B cell (primary cell): ENCODE measurements at regions not wholly inside any gene's neighbourhood (a gene's known extent, or its start where the extent isn't known, plus 50 kb on each side); places are given as distances from the start of the nearest gene placed in this dataset.

Experiments
- ATAC-seq: fragments of 200-7000 bp; cut with Tn5 transposase; one replicate; pipeline ENCODE4 v1.10.0; 2021; ENCODE audit warnings: low read depth, mild to moderate bottlenecking, moderate number of reproducible peaks, moderate library complexity
- CTCF ChIA-PET: fragments of 350-600 bp; sonication (Branson Sonifier 250); formaldehyde crosslinking; loops from one replicate; lab custom pipeline; 2021; ENCODE audit warnings: antibody characterized with exemption, inconsistent platforms; lab: Charles Lee
- POLR2A ChIA-PET: fragments of 350-600 bp; sonication (Branson Sonifier 250); formaldehyde crosslinking; loops from one replicate; lab custom pipeline; 2021; ENCODE audit warnings: antibody characterized with exemption; lab: Charles Lee
- DNase-seq: peaks from one replicate; pipeline ENCODE4 v3.0.0; 2013
- H2AFZ ChIP-seq: 2 replicates; pipeline ENCODE4 v1.6.1; 2012; ENCODE audit warnings: mild to moderate bottlenecking, low read depth, low read length; ENCODE audit not compliant: insufficient read depth, poor library complexity, severe bottlenecking
- H3K27ac ChIP-seq, 2 donors: 1 replicate in 1 of 2; 2 replicates in 1 of 2; pipeline ENCODE4 v1.5.1; 2012 to 2013; ENCODE audit warnings: low read length in 2 of 2, mild to moderate bottlenecking in 2 of 2, moderate library complexity in 1 of 2
- H3K27me3 ChIP-seq, 4 experiments: fragments of 200-600 bp in 1 of 4; sonication (generic) in 1 of 4; replicated peaks in 1 of 4; 1 replicate in 2 of 4; 2 replicates in 2 of 4; pipeline versions ENCODE4 v1.6.1 to v1.7.0; 2013 to 2016; ENCODE audit warnings: low read length in 3 of 4, mild to moderate bottlenecking in 2 of 4, mixed read lengths in 1 of 4, moderate library complexity in 1 of 4; ENCODE audit not compliant: insufficient read depth in 4 of 4, control insufficient read depth in 3 of 4; ENCODE audit errors: control extremely low read depth in 1 of 4
- H3K36me3 ChIP-seq, 2 experiments: replicated peaks in 1 of 2; 1 replicate in 1 of 2; 2 replicates in 1 of 2; pipeline versions ENCODE4 v1.6.1 to v1.7.1; 2013; ENCODE audit warnings: low read length in 1 of 2; ENCODE audit not compliant: insufficient read depth in 2 of 2, control insufficient read depth in 1 of 2; ENCODE audit errors: control extremely low read depth in 1 of 2, extremely low read depth in 1 of 2
- H3K4me1 ChIP-seq, 2 donors: fragments of 200-600 bp in 1 of 2; sonication (generic) in 1 of 2; 1 replicate in 1 of 2; 2 replicates in 1 of 2; pipeline versions ENCODE4 v1.5.1 to v1.6.1; 2013 to 2017; ENCODE audit warnings: low read length in 2 of 2; ENCODE audit not compliant: control insufficient read depth in 2 of 2, insufficient read depth in 2 of 2
- H3K4me2 ChIP-seq: replicated peaks from 2 replicates; pipeline ENCODE3; 2012; ENCODE audit warnings: mild to moderate bottlenecking, low read depth, low read length; ENCODE audit not compliant: poor library complexity, severe bottlenecking
- H3K4me3 ChIP-seq, 5 experiments: fragments of 200-600 bp in 1 of 5; sonication (generic) in 1 of 5; 1 replicate in 3 of 5; 2 replicates in 2 of 5; pipeline versions ENCODE4 v1.5.1 to v1.7.0; 2011 to 2016; ENCODE audit warnings: low read length in 4 of 5, mild to moderate bottlenecking in 4 of 5, low read depth in 2 of 5, control low read depth in 1 of 5, moderate library complexity in 1 of 5; ENCODE audit not compliant: insufficient read depth in 1 of 5; ENCODE audit errors: control extremely low read depth in 1 of 5, extremely low read depth in 1 of 5
- H3K79me2 ChIP-seq: fragments of 200-600 bp; sonication (generic); one replicate; pipeline ENCODE4 v1.6.0; 2016; ENCODE audit warnings: low read length; ENCODE audit not compliant: control insufficient read depth, insufficient read depth
- H3K9ac ChIP-seq: fragments of 200-600 bp; sonication (generic); 2 replicates; pipeline ENCODE4 v1.6.1; 2017; ENCODE audit warnings: mild to moderate bottlenecking, low read length, moderate library complexity
- H3K9me3 ChIP-seq, 3 donors: one replicate each; pipeline versions ENCODE4 v1.6.1 to v1.7.1; 2013; ENCODE audit warnings: low read length in 2 of 3; ENCODE audit not compliant: control insufficient read depth in 2 of 3, insufficient read depth in 1 of 3; ENCODE audit errors: control extremely low read depth in 1 of 3
- H4K20me1 ChIP-seq: 2 replicates; pipeline ENCODE4 v1.6.0; 2012; ENCODE audit warnings: mild to moderate bottlenecking, low read length; ENCODE audit not compliant: insufficient read depth, control insufficient read depth, poor library complexity, severe bottlenecking
- H3K27ac Mint-ChIP-seq: one replicate; pipeline ENCODE4 v1.8.0; 2021; ENCODE audit warnings: mixed read lengths
- H3K27me3 Mint-ChIP-seq: one replicate; pipeline ENCODE4 v1.8.0; 2021; ENCODE audit warnings: mixed read lengths
- H3K4me1 Mint-ChIP-seq: one replicate; pipeline ENCODE4 v1.8.0; 2021; ENCODE audit warnings: mixed read lengths
- H3K4me3 Mint-ChIP-seq: one replicate; pipeline ENCODE4 v1.8.0; 2021; ENCODE audit warnings: mixed read lengths
- H3K9me3 Mint-ChIP-seq: one replicate; pipeline ENCODE4 v1.8.0; 2022; ENCODE audit warnings: mixed read lengths; ENCODE audit not compliant: insufficient read depth
- CTCF ChIP-seq: fragments of 200-600 bp; IDR thresholded peaks from one replicate; pipeline ENCODE4 v1.8.0; 2022; ENCODE audit warnings: antibody characterized with exemption, mild to moderate bottlenecking
- EZH2 ChIP-seq: IDR thresholded peaks from 2 replicates; pipeline ENCODE4 v1.6.1; 2012; ENCODE audit warnings: borderline replicate concordance, low read depth, mild to moderate bottlenecking, moderate library complexity, low read length; ENCODE audit not compliant: insufficient read depth, poor library complexity, severe bottlenecking
- WGBS: methylation state at CpG from one replicate; pipeline ENCODE4 v1.1.5; 2013; ENCODE audit warnings: missing lambda C conversion rate; ENCODE audit not compliant: insufficient coverage; 5-methylcytosine and 5-hydroxymethylcytosine counted together
- intact Hi-C: fragments of 100-400 bp; cut with micrococcal nuclease; formaldehyde crosslinking; loops from one replicate; pipeline ENCODE4 v1.10.0; 2022

GRCh38 chr18:40063488-40063887 lies 1891.5 kb upstream of the PIK3C3 start:
- intact Hi-C loops: no loop called here
- no peak overlapping the region for H2AFZ ChIP-seq
- H3K4me1 ChIP-seq: no peaks in the 10 kb centered on the region
- H3K27ac Mint-ChIP-seq: no peak overlapping the region
- no peak overlapping the region for H3K27ac ChIP-seq
- POLR2A ChIA-PET: no interaction called here
- CTCF ChIA-PET: no interaction called here
- H3K9ac ChIP-seq: no peak overlapping the region
- H3K9me3 ChIP-seq: peaks cover 0 to 7% (median 0%) of the 10 kb centered on the region in 3 donors
- no peak overlapping the region for H3K4me2 ChIP-seq
- no peaks in the 10 kb centered on the region for H3K9me3 Mint-ChIP-seq
- H3K27me3 Mint-ChIP-seq: no peaks in the 10 kb centered on the region
- H3K79me2 ChIP-seq: no peaks in the 10 kb centered on the region
- no peaks in the 10 kb centered on the region for H3K36me3 ChIP-seq
- no peak for TF ChIP-seq EZH2
- TF ChIP-seq CTCF: no peak
- no peak for DNase-seq
- no peak overlapping the region for H3K4me3 ChIP-seq
- no peak for ATAC-seq
- no peaks in the 10 kb centered on the region for H3K4me1 Mint-ChIP-seq
- H3K4me3 Mint-ChIP-seq: no peak overlapping the region
- H3K27me3 ChIP-seq: no peaks in the 10 kb centered on the region
- no peaks in the 10 kb centered on the region for H4K20me1 ChIP-seq

- H3K27me3 Mint-ChIP-seq: no peaks in the 10 kb centered on the region
- no peaks in the 10 kb centered on the region for H3K36me3 ChIP-seq
- no peak overlapping the region for H3K27ac Mint-ChIP-seq
- H3K27me3 ChIP-seq: no peaks in the 10 kb centered on the region
- ATAC-seq (no peak), DNase-seq (no peak)
- H3K4me3 ChIP-seq: no peak overlapping the region
- H3K9ac ChIP-seq: no peak overlapping the region
- no peak overlapping the region for H3K4me3 Mint-ChIP-seq
- no peaks in the 10 kb centered on the region for H3K79me2 ChIP-seq
- 70% methylated on average over 2 of the region's 2 CpGs for WGBS
- H2AFZ ChIP-seq: no peak overlapping the region
- no peak overlapping the region for H3K4me2 ChIP-seq
- H4K20me1 ChIP-seq: no peaks in the 10 kb centered on the region
- intact Hi-C loops: no loop called here
- H3K9me3 ChIP-seq: peaks cover 0 to 7% (median 0%) of the 10 kb centered on the region in 3 donors
- TF ChIP-seq CTCF: no peak
- TF ChIP-seq EZH2: no peak
- H3K9me3 Mint-ChIP-seq: no peaks in the 10 kb centered on the region
- ChIA-PET POLR2A (no interaction called here), CTCF (no interaction called here)
- no peak overlapping the region for H3K27ac ChIP-seq
- no peaks in the 10 kb centered on the region for H3K4me1 ChIP-seq
- H3K4me1 Mint-ChIP-seq: no peaks in the 10 kb centered on the region
Measured at GRCh38 chr18:40061086-40061485, 1893.9 kb upstream of the PIK3C3 start.
